ENCODE measurements at regions not wholly inside any gene's neighbourhood (a gene's known extent, or its start where the extent isn't known, plus 50 kb on each side); places are given as distances from the start of the nearest gene placed in this dataset.

DNA sequence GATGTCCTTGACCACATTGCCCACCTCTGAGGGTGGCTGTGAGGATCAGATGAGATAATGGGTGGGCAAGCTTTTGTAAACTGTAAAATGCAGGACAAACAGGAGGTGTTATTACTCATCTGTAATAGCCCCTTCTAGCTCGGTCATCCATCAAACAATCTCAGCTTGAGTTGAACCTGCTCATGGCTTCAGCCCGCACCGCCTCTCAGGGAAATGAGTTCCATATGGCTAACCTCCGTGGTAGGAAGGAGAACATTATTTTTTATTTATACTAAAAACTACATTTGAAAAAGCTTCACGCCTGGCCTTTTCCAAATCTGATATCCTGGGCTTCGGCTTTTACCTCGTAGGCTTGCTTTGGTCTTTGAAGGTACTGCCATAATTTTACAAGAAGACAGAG lies 116.2 kb upstream of the USP24 start:
- TF ChIP-seq, protein P1, sequence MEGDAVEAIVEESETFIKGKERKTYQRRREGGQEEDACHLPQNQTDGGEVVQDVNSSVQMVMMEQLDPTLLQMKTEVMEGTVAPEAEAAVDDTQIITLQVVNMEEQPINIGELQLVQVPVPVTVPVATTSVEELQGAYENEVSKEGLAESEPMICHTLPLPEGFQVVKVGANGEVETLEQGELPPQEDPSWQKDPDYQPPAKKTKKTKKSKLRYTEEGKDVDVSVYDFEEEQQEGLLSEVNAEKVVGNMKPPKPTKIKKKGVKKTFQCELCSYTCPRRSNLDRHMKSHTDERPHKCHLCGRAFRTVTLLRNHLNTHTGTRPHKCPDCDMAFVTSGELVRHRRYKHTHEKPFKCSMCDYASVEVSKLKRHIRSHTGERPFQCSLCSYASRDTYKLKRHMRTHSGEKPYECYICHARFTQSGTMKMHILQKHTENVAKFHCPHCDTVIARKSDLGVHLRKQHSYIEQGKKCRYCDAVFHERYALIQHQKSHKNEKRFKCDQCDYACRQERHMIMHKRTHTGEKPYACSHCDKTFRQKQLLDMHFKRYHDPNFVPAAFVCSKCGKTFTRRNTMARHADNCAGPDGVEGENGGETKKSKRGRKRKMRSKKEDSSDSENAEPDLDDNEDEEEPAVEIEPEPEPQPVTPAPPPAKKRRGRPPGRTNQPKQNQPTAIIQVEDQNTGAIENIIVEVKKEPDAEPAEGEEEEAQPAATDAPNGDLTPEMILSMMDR (IDR thresholded peaks at IDR 0.05; ENCODE audit: insufficient read depth, low read length): no peak
- TF ChIP-seq POLR2AphosphoS5 (IDR thresholded peaks at IDR 0.05; ENCODE audit: low read depth): no peak
- TF ChIP-seq GABPA (IDR thresholded peaks at IDR 0.05; ENCODE audit: low read depth): no peak
- TF ChIP-seq, protein P2, sequence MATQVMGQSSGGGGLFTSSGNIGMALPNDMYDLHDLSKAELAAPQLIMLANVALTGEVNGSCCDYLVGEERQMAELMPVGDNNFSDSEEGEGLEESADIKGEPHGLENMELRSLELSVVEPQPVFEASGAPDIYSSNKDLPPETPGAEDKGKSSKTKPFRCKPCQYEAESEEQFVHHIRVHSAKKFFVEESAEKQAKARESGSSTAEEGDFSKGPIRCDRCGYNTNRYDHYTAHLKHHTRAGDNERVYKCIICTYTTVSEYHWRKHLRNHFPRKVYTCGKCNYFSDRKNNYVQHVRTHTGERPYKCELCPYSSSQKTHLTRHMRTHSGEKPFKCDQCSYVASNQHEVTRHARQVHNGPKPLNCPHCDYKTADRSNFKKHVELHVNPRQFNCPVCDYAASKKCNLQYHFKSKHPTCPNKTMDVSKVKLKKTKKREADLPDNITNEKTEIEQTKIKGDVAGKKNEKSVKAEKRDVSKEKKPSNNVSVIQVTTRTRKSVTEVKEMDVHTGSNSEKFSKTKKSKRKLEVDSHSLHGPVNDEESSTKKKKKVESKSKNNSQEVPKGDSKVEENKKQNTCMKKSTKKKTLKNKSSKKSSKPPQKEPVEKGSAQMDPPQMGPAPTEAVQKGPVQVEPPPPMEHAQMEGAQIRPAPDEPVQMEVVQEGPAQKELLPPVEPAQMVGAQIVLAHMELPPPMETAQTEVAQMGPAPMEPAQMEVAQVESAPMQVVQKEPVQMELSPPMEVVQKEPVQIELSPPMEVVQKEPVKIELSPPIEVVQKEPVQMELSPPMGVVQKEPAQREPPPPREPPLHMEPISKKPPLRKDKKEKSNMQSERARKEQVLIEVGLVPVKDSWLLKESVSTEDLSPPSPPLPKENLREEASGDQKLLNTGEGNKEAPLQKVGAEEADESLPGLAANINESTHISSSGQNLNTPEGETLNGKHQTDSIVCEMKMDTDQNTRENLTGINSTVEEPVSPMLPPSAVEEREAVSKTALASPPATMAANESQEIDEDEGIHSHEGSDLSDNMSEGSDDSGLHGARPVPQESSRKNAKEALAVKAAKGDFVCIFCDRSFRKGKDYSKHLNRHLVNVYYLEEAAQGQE (IDR thresholded peaks at IDR 0.05; ENCODE audit: insufficient replicate concordance, low read depth): no peak
